ENCODE measurements at regions not wholly inside any gene's neighbourhood (a gene's known extent, or its start where the extent isn't known, plus 50 kb on each side); places are given as distances from the start of the nearest gene placed in this dataset.
"Not testable (repeated sequence)": the region's sequence is repeated elsewhere in the genome, so short reads cannot be mapped to it uniquely, and the experiment has no call there.

DNA sequence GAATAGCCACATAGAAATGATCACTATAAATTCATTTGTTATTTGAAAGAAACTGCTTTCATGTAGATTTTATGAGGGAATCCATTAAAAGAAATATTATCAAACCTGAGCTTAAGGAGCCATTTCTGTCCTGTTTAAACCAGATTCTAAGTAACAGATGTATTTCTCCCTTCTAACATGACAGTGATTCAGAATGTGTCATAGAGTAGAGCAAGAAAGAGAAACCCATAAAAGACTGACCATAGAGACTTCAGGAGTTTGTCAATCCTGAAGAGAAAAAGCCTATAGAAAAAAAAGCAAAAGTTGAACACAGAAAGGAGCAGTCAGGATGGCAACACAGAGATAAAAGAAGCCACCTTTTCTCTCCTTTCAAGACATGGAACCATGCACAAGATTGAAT, 390.6 kb downstream of the PRIM2 start:
- not testable (repeated sequence) for H2BK120ac ChIP-seq (ENCODE audit: low read depth, low read length); H2AK5ac ChIP-seq (ENCODE audit: low read length)

DNA sequence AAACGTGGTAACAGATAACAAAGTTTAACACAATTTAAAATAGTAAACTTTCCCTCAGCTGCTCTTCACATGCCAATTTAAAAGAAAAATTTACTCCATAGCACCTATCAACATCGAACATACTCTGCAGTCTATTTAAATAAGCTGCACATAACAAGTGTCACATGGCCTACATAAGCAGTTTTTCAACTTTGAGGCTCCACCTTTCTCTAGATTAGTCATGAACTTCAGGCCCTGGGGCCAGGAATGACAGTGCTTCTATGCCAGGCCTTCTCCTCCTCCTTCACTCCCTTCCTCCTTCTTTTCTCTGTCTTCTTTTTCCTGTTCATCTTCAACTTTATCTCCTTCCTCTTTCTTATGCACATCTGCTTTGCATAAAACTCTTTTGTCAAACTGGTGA, 405.1 kb downstream of the PRIM2 start:
- not testable (repeated sequence) for H2BK5ac ChIP-seq (ENCODE audit: low read length); H3K4me1 ChIP-seq (ENCODE audit: control insufficient read depth, low read depth, low read length); H3K79me2 ChIP-seq (ENCODE audit: control insufficient read depth, insufficient read depth, low read length); H2BK120ac ChIP-seq (ENCODE audit: low read depth, low read length); H3K4me2 ChIP-seq (ENCODE audit: low read length); H3K9ac ChIP-seq (ENCODE audit: low read length); H3K4me3 ChIP-seq (ENCODE audit: low read length); H3K36me3 ChIP-seq (ENCODE audit: control insufficient read depth, insufficient read depth, low read length); H3K18ac ChIP-seq (ENCODE audit: low read length); H3K4ac ChIP-seq (ENCODE audit: low read depth, low read length); H3K79me1 ChIP-seq (ENCODE audit: low read length); H4K8ac ChIP-seq (ENCODE audit: low read depth, low read length); H3K27me3 ChIP-seq (ENCODE audit: insufficient read depth, low read length, poor library complexity); H3K56ac ChIP-seq (ENCODE audit: low read length); H4K5ac ChIP-seq (ENCODE audit: low read length); H3K27ac ChIP-seq (ENCODE audit: low read depth, low read length); H2BK15ac ChIP-seq (replicated peaks; ENCODE audit: low read depth); H3K23ac ChIP-seq (ENCODE audit: low read length); H2AK5ac ChIP-seq (ENCODE audit: low read length)
- peak; percentile 6 for DNase-seq
- WGBS (ENCODE audit: extremely low coverage, insufficient coverage, low lambda C conversion rate) = no CpG with 5 or more reads among the region's 2 CpGs

More for the DNA sequence above, 390.6 kb downstream of the PRIM2 start:
- H3K56ac ChIP-seq (ENCODE audit: low read length); H3K18ac ChIP-seq (ENCODE audit: low read length); H3K9ac ChIP-seq (ENCODE audit: low read length); H2BK5ac ChIP-seq (ENCODE audit: low read length); H3K4me2 ChIP-seq (ENCODE audit: low read length); H3K36me3 ChIP-seq (ENCODE audit: control insufficient read depth, insufficient read depth, low read length); H3K79me1 ChIP-seq (ENCODE audit: low read length); H4K5ac ChIP-seq (ENCODE audit: low read length); H3K23ac ChIP-seq (ENCODE audit: low read length); H3K27ac ChIP-seq (ENCODE audit: low read depth, low read length); H3K4me3 ChIP-seq (ENCODE audit: low read length); H3K27me3 ChIP-seq (ENCODE audit: insufficient read depth, low read length, poor library complexity); H4K8ac ChIP-seq (ENCODE audit: low read depth, low read length); H2BK15ac ChIP-seq (replicated peaks; ENCODE audit: low read depth); H3K4ac ChIP-seq (ENCODE audit: low read depth, low read length); DNase-seq; H3K4me1 ChIP-seq (ENCODE audit: control insufficient read depth, low read depth, low read length); H3K79me2 ChIP-seq (ENCODE audit: control insufficient read depth, insufficient read depth, low read length): not testable (repeated sequence)

DNA sequence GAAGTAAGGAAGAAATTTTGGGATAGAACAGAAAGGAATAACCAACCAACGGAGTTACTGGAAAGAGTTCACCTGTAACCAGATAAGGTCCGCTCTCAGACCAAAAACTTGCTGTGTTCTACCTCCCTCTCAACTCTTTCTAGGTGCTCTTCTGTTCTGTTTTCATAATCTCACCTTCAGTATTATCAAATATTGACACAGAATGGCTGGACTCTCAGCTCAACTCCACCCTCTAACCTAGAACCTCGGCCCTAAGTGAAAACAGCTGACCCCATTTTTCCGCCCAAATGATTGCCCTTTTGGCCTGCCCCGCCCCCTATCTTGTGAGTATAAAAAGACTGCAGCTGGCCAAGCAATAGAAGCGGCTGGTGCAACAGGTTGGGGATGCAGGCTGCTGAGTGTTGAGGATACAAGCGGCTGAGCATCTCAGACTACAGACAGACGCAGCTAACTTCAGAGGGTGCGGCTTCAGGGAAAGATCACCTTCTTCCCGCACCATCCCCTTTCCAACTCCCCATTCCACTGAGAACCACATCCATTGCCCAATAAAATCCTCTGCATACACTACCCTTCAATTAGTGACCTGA, 406.5 kb downstream of the PRIM2 start:
- not testable (repeated sequence) for H3K4me2 ChIP-seq (ENCODE audit: low read length); H3K4ac ChIP-seq (ENCODE audit: low read depth, low read length); H3K27me3 ChIP-seq (ENCODE audit: insufficient read depth, low read length, poor library complexity); DNase-seq; H3K18ac ChIP-seq (ENCODE audit: low read length); H3K79me1 ChIP-seq (ENCODE audit: low read length); H2BK15ac ChIP-seq (replicated peaks; ENCODE audit: low read depth); H3K27ac ChIP-seq (ENCODE audit: low read depth, low read length); H3K36me3 ChIP-seq (ENCODE audit: control insufficient read depth, insufficient read depth, low read length); H3K56ac ChIP-seq (ENCODE audit: low read length); H3K4me1 ChIP-seq (ENCODE audit: control insufficient read depth, low read depth, low read length); H2BK5ac ChIP-seq (ENCODE audit: low read length); H4K5ac ChIP-seq (ENCODE audit: low read length); H3K79me2 ChIP-seq (ENCODE audit: control insufficient read depth, insufficient read depth, low read length); H3K23ac ChIP-seq (ENCODE audit: low read length); H2AK5ac ChIP-seq (ENCODE audit: low read length); H2BK120ac ChIP-seq (ENCODE audit: low read depth, low read length); H4K8ac ChIP-seq (ENCODE audit: low read depth, low read length); H3K4me3 ChIP-seq (ENCODE audit: low read length); H3K9ac ChIP-seq (ENCODE audit: low read length)
- no CpG with 5 or more reads among the region's 10 CpGs for WGBS (ENCODE audit: extremely low coverage, insufficient coverage, low lambda C conversion rate)

DNA sequence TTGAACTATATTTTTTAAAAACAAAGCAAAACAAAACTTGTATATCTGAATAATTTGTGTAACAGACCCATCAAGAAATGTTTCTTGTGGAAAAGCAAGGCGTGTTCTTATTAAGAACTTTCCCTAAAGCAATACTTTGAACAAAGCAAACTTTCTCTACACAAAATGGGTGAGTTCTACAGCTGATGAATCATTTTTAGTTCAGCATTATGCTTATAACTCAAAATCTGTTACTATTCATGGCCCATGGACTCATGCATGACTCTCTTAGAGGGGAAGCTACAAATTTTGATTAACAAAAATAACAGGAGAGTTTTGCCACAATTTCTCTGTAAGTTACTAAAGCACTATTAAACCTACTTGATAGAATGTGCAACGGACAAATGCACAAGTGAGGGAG, 412.0 kb downstream of the PRIM2 start:
- H2BK120ac ChIP-seq (ENCODE audit: low read depth, low read length); H3K4me1 ChIP-seq (ENCODE audit: control insufficient read depth, low read depth, low read length); H3K79me2 ChIP-seq (ENCODE audit: control insufficient read depth, insufficient read depth, low read length); H3K4me2 ChIP-seq (ENCODE audit: low read length); H2BK15ac ChIP-seq (replicated peaks; ENCODE audit: low read depth); H3K27ac ChIP-seq (ENCODE audit: low read depth, low read length); H3K9ac ChIP-seq (ENCODE audit: low read length); H4K5ac ChIP-seq (ENCODE audit: low read length); H3K56ac ChIP-seq (ENCODE audit: low read length); H3K4me3 ChIP-seq (ENCODE audit: low read length); H2BK5ac ChIP-seq (ENCODE audit: low read length); H3K18ac ChIP-seq (ENCODE audit: low read length); H3K23ac ChIP-seq (ENCODE audit: low read length); H3K79me1 ChIP-seq (ENCODE audit: low read length); H3K36me3 ChIP-seq (ENCODE audit: control insufficient read depth, insufficient read depth, low read length); DNase-seq; H3K4ac ChIP-seq (ENCODE audit: low read depth, low read length); H3K27me3 ChIP-seq (ENCODE audit: insufficient read depth, low read length, poor library complexity); H2AK5ac ChIP-seq (ENCODE audit: low read length); H4K8ac ChIP-seq (ENCODE audit: low read depth, low read length): not testable (repeated sequence)
- WGBS (ENCODE audit: extremely low coverage, insufficient coverage, low lambda C conversion rate) = no CpG with 5 or more reads among the region's 2 CpGs

DNA sequence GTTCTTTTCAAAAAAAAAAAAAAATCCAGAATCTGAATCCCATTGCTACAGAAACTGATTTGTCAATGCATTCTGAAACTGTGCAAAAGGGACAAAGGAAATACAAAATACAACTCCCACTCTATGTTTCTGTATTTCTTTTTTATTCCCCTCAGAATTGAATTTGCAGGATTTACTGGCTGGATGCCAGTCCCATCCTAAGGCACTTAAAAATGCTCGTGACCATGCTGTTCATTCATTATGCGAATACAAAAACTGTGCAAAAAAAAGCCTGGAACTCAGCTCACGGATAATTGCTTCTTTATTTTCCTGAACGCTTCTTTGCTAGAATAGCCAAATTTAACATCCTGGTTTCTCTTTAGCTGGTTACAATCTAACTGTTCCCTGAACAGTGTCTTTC, 413.3 kb downstream of the PRIM2 start:
- H3K9ac ChIP-seq (ENCODE audit: low read length); H2BK5ac ChIP-seq (ENCODE audit: low read length); H3K4me2 ChIP-seq (ENCODE audit: low read length); H3K4ac ChIP-seq (ENCODE audit: low read depth, low read length); H4K5ac ChIP-seq (ENCODE audit: low read length); H2BK120ac ChIP-seq (ENCODE audit: low read depth, low read length); H3K56ac ChIP-seq (ENCODE audit: low read length); H3K79me2 ChIP-seq (ENCODE audit: control insufficient read depth, insufficient read depth, low read length); H3K4me1 ChIP-seq (ENCODE audit: control insufficient read depth, low read depth, low read length); H3K23ac ChIP-seq (ENCODE audit: low read length); DNase-seq; H4K8ac ChIP-seq (ENCODE audit: low read depth, low read length); H3K4me3 ChIP-seq (ENCODE audit: low read length); H3K79me1 ChIP-seq (ENCODE audit: low read length); H2AK5ac ChIP-seq (ENCODE audit: low read length); H3K18ac ChIP-seq (ENCODE audit: low read length); H3K27me3 ChIP-seq (ENCODE audit: insufficient read depth, low read length, poor library complexity); H3K27ac ChIP-seq (ENCODE audit: low read depth, low read length); H2BK15ac ChIP-seq (replicated peaks; ENCODE audit: low read depth); H3K36me3 ChIP-seq (ENCODE audit: control insufficient read depth, insufficient read depth, low read length): not testable (repeated sequence)
- whole genome bisulfite sequencing (ENCODE audit: extremely low coverage, insufficient coverage, low lambda C conversion rate) = no CpG with 5 or more reads among the region's 4 CpGs

DNA sequence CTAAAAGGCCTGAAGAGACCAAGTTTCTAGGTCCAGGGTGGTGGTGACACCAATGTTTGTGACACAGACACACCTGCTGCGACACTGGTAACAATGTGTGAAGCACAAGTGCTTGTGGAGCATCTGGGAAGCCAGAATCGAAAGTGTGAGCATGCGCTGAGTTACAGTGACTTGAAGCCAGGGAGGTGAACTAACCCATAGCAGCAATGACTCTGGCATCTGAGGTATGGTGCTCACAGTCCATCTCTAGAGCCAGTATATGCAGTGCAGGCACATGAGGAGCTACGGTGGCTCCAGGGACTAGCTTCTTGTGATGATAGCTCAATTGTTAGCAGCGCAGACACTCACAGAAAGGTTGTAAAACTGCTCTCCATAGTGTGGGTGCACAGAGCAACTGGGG, 430.3 kb downstream of the PRIM2 start:
- not testable (repeated sequence) for H3K79me1 ChIP-seq (ENCODE audit: low read length); DNase-seq; H2BK5ac ChIP-seq (ENCODE audit: low read length); H3K23ac ChIP-seq (ENCODE audit: low read length); H3K36me3 ChIP-seq (ENCODE audit: control insufficient read depth, insufficient read depth, low read length); H4K5ac ChIP-seq (ENCODE audit: low read length); H3K4me2 ChIP-seq (ENCODE audit: low read length); H2BK120ac ChIP-seq (ENCODE audit: low read depth, low read length); H3K4me3 ChIP-seq (ENCODE audit: low read length); H3K4me1 ChIP-seq (ENCODE audit: control insufficient read depth, low read depth, low read length); H3K79me2 ChIP-seq (ENCODE audit: control insufficient read depth, insufficient read depth, low read length); H3K27me3 ChIP-seq (ENCODE audit: insufficient read depth, low read length, poor library complexity); H3K4ac ChIP-seq (ENCODE audit: low read depth, low read length); H2AK5ac ChIP-seq (ENCODE audit: low read length); H3K18ac ChIP-seq (ENCODE audit: low read length); H3K27ac ChIP-seq (ENCODE audit: low read depth, low read length); H3K56ac ChIP-seq (ENCODE audit: low read length); H4K8ac ChIP-seq (ENCODE audit: low read depth, low read length); H2BK15ac ChIP-seq (replicated peaks; ENCODE audit: low read depth); H3K9ac ChIP-seq (ENCODE audit: low read length)
- no CpG with 5 or more reads among the region's 5 CpGs for WGBS (ENCODE audit: extremely low coverage, insufficient coverage, low lambda C conversion rate)
